ENCODE measurements at regions not wholly inside any gene's neighbourhood (a gene's known extent, or its start where the extent isn't known, plus 50 kb on each side); places are given as distances from the start of the nearest gene placed in this dataset.

- no peaks in the 10 kb centered on the region for H3K79me2 ChIP-seq (ENCODE audit: control insufficient read depth, insufficient read depth, low read length)
- no peaks in the 10 kb centered on the region for H3K4me1 ChIP-seq (ENCODE audit: control insufficient read depth, extremely low read depth, insufficient read depth, low read length)
- TF ChIP-seq EZH2 (IDR thresholded peaks at IDR 0.05; ENCODE audit: low read length, missing control alignments) (no peak), CTCF (conservative IDR thresholded peaks at IDR 0.05 in 1 of 2, IDR thresholded peaks at IDR 0.05 in 1 of 2; ENCODE audit: low read depth in 1 of 2, low read length in 2 of 2) (no peak)
- H3K4me3 ChIP-seq (replicated peaks in 1 of 4; ENCODE audit: control extremely low read depth in 1 of 4, insufficient read depth in 1 of 4, low read depth in 3 of 4, low read length in 4 of 4) = no peak overlapping the region
- DNase-seq (ENCODE audit: low read depth in 2 of 2) = peak in 1 of 2 donors; percentile 8
- H2AFZ ChIP-seq (ENCODE audit: low read length) = no peak overlapping the region
- H3K36me3 ChIP-seq (ENCODE audit: control insufficient read depth, insufficient read depth, low read length) = no peaks in the 10 kb centered on the region
- no peaks in the 10 kb centered on the region for H4K20me1 ChIP-seq (ENCODE audit: control insufficient read depth, extremely low read depth, insufficient read depth, low read length)
- no peaks in the 10 kb centered on the region for H3K27me3 ChIP-seq (ENCODE audit: control insufficient read depth, insufficient read depth, low read length)
- no peak overlapping the region for H3K9ac ChIP-seq (ENCODE audit: insufficient read depth, low read length)
- H3K4me2 ChIP-seq (ENCODE audit: extremely low read depth, insufficient read depth, low read length) = no peak overlapping the region
- no peak overlapping the region for H3K27ac ChIP-seq (ENCODE audit: insufficient read depth, low read length)
- no peaks in the 10 kb centered on the region for H3K9me3 ChIP-seq (ENCODE audit: control insufficient read depth, insufficient read depth, low read depth, low read length)
These were observed 426.3 kb upstream of the POT1 start for GRCh38 chr7:125355899-125356298.

- Histone ChIP-seq H3K4me2 (ENCODE audit: extremely low read depth, insufficient read depth, low read length) (no peak overlapping the region), H3K79me2 (ENCODE audit: control insufficient read depth, insufficient read depth, low read length) (no peaks in the 10 kb centered on the region), H3K9me3 (ENCODE audit: control insufficient read depth, insufficient read depth, low read depth, low read length) (no peaks in the 10 kb centered on the region), H3K9ac (ENCODE audit: insufficient read depth, low read length) (no peak overlapping the region), H3K4me1 (ENCODE audit: control insufficient read depth, extremely low read depth, insufficient read depth, low read length) (no peaks in the 10 kb centered on the region), H4K20me1 (ENCODE audit: control insufficient read depth, extremely low read depth, insufficient read depth, low read length) (no peaks in the 10 kb centered on the region), H3K27me3 (ENCODE audit: control insufficient read depth, insufficient read depth, low read length) (no peaks in the 10 kb centered on the region), H3K27ac (ENCODE audit: insufficient read depth, low read length) (no peak overlapping the region), H2AFZ (ENCODE audit: low read length) (no peak overlapping the region), H3K36me3 (ENCODE audit: control insufficient read depth, insufficient read depth, low read length) (no peaks in the 10 kb centered on the region), H3K4me3 (replicated peaks in 1 of 4; ENCODE audit: control extremely low read depth in 1 of 4, insufficient read depth in 1 of 4, low read depth in 3 of 4, low read length in 4 of 4) (no peak overlapping the region)
- TF ChIP-seq EZH2 (IDR thresholded peaks at IDR 0.05; ENCODE audit: low read length, missing control alignments) (no peak), CTCF (conservative IDR thresholded peaks at IDR 0.05 in 1 of 2, IDR thresholded peaks at IDR 0.05 in 1 of 2; ENCODE audit: low read depth in 1 of 2, low read length in 2 of 2) (no peak)
- no peak for DNase-seq (ENCODE audit: low read depth in 2 of 2)
These were observed 417.6 kb upstream of the POT1 start for GRCh38 chr7:125347269-125347668.

- no peaks in the 10 kb centered on the region for H4K20me1 ChIP-seq (ENCODE audit: control insufficient read depth, extremely low read depth, insufficient read depth, low read length)
- DNase-seq (ENCODE audit: low read depth in 2 of 2) = no peak
- H3K4me1 ChIP-seq (ENCODE audit: control insufficient read depth, extremely low read depth, insufficient read depth, low read length) = no peaks in the 10 kb centered on the region
- no peaks in the 10 kb centered on the region for H3K27me3 ChIP-seq (ENCODE audit: control insufficient read depth, insufficient read depth, low read length)
- no peaks in the 10 kb centered on the region for H3K9me3 ChIP-seq (ENCODE audit: control insufficient read depth, insufficient read depth, low read depth, low read length)
- no peak overlapping the region for H3K27ac ChIP-seq (ENCODE audit: insufficient read depth, low read length)
- H3K4me3 ChIP-seq (replicated peaks in 1 of 4; ENCODE audit: control extremely low read depth in 1 of 4, insufficient read depth in 1 of 4, low read depth in 3 of 4, low read length in 4 of 4) = no peak overlapping the region
- H3K79me2 ChIP-seq (ENCODE audit: control insufficient read depth, insufficient read depth, low read length) = no peaks in the 10 kb centered on the region
- no peak overlapping the region for H2AFZ ChIP-seq (ENCODE audit: low read length)
- no peak overlapping the region for H3K4me2 ChIP-seq (ENCODE audit: extremely low read depth, insufficient read depth, low read length)
- TF ChIP-seq EZH2 (IDR thresholded peaks at IDR 0.05; ENCODE audit: low read length, missing control alignments) = no peak
- no peak for TF ChIP-seq CTCF (conservative IDR thresholded peaks at IDR 0.05 in 1 of 2, IDR thresholded peaks at IDR 0.05 in 1 of 2; ENCODE audit: low read depth in 1 of 2, low read length in 2 of 2)
- no peak overlapping the region for H3K9ac ChIP-seq (ENCODE audit: insufficient read depth, low read length)
- no peaks in the 10 kb centered on the region for H3K36me3 ChIP-seq (ENCODE audit: control insufficient read depth, insufficient read depth, low read length)
These were observed 408.5 kb upstream of the POT1 start for GRCh38 chr7:125338110-125338509.

Data from fibroblast of lung (primary cell).